HepG2 (cell line): ENCODE measurements at regions not wholly inside any gene's neighbourhood (a gene's known extent, or its start where the extent isn't known, plus 50 kb on each side); places are given as distances from the start of the nearest gene placed in this dataset.

ENCODE experiments used
- ATAC-seq: fragments of 200-7000 bp; cut with Tn5 transposase; 3 replicates; pipeline ENCODE4 v1.9.1; 2020; ENCODE audit warnings: mild to moderate bottlenecking, moderate library complexity
- BruUV-seq: library from RNA; stranded (reverse); fragments of 400-500 nt; replicated peaks from 2 replicates; lab custom pipeline; 2021; lab: Mats Ljungman, UMichigan
- CTCF ChIA-PET: fragments of 300-600 bp; formaldehyde crosslinking; extraction: SDS; loops from one replicate; lab custom pipeline; 2021; ENCODE audit warnings: low total read pairs, inconsistent platforms, low intra/inter-chr PET ratio; lab: Yijun Ruan, JAX
- POLR2A ChIA-PET: fragments of 350-600 bp; sonication (Branson Sonifier 250); formaldehyde crosslinking; loops from one replicate; lab custom pipeline; 2020; ENCODE audit warnings: antibody characterized with exemption, inconsistent platforms; lab: Yijun Ruan, JAX
- DNase-seq: peaks from one replicate; pipeline ENCODE4 v3.0.0-alpha.2; 2015; ENCODE audit warnings: low spot score
- FAIRE-seq: peaks from 3 replicates; lab custom pipeline; 2011; peaks lifted over from hg19 to GRCh38; lab: Jason Lieb, UNC
- H2AFZ ChIP-seq: one replicate; pipeline ENCODE4 v1.6.1; 2011; ENCODE audit warnings: low read length, inconsistent platforms
- H3K27ac ChIP-seq: fragments of 300-600 bp; 3 replicates; pipeline ENCODE4 v1.8.0; 2011; ENCODE audit warnings: mixed run types, mild to moderate bottlenecking, mixed read lengths, low read length, inconsistent platforms; ENCODE audit not compliant: insufficient read depth; ENCODE audit errors: extremely low read length
- H3K27me3 ChIP-seq, 2 experiments: fragments of 200-600 bp in 1 of 2; 2 replicates in 1 of 2; 3 replicates in 1 of 2; pipeline versions ENCODE4 v1.6.0 to v1.8.0; 2011; ENCODE audit warnings: low read length in 2 of 2, mild to moderate bottlenecking in 2 of 2, moderate library complexity in 2 of 2, inconsistent platforms in 1 of 2; ENCODE audit not compliant: insufficient read depth in 2 of 2, control insufficient read depth in 1 of 2
- H3K36me3 ChIP-seq, 2 experiments: fragments of 200-600 bp in 1 of 2; replicated peaks in 1 of 2; 2 replicates in 1 of 2; 3 replicates in 1 of 2; pipeline versions ENCODE4 v1.5.1 to v1.8.0; 2011; ENCODE audit warnings: low read length in 2 of 2, inconsistent platforms in 1 of 2; ENCODE audit not compliant: insufficient read depth in 2 of 2, control insufficient read depth in 1 of 2
- H3K4me1 ChIP-seq: 2 replicates; pipeline ENCODE4 v1.5.1; 2012; ENCODE audit warnings: low read length, inconsistent platforms; ENCODE audit not compliant: insufficient read depth
- H3K4me2 ChIP-seq: 2 replicates; pipeline ENCODE4 v1.6.0; 2011; ENCODE audit warnings: low read depth, low read length, inconsistent platforms
- H3K4me3 ChIP-seq, 3 experiments: fragments of 200-600 bp in 1 of 3; sonication (generic), shearing (Covaris generic) in 1 of 3; replicated peaks in 1 of 3; 2 replicates each; pipeline ENCODE4 v1.5.1; 2011 to 2016; ENCODE audit warnings: low read length in 3 of 3, inconsistent platforms in 2 of 3, low read depth in 2 of 3, mild to moderate bottlenecking in 2 of 3, control low read depth in 1 of 3, mixed read lengths in 1 of 3; ENCODE audit not compliant: insufficient read depth in 1 of 3
- H3K79me2 ChIP-seq: one replicate; pipeline ENCODE4 v1.6.1; 2011; ENCODE audit warnings: low read length, inconsistent platforms; ENCODE audit not compliant: insufficient read depth
- H3K9ac ChIP-seq: 2 replicates; pipeline ENCODE4 v1.6.0; 2011; ENCODE audit warnings: mild to moderate bottlenecking, low read depth, low read length, inconsistent platforms; ENCODE audit not compliant: insufficient read depth
- H3K9me3 ChIP-seq: 2 replicates; pipeline ENCODE4 v1.5.1; 2012; ENCODE audit warnings: mild to moderate bottlenecking, low read length
- H4K20me1 ChIP-seq: 2 replicates; pipeline ENCODE4 v1.6.0; 2011; ENCODE audit warnings: inconsistent platforms, mild to moderate bottlenecking, low read length, moderate library complexity; ENCODE audit not compliant: insufficient read depth
- NKX3-1 ChIP-seq: sonication (generic); formaldehyde crosslinking; IDR thresholded peaks from 2 replicates; pipeline ENCODE4 v1.5.0; 2020; ENCODE audit warnings: missing genetic modification reagents
- RFX1 ChIP-seq: fragments of 450-650 bp; IDR thresholded peaks from 2 replicates; pipeline ENCODE4 v1.6.1; 2017
- TCF7L2 ChIP-seq: IDR thresholded peaks from 2 replicates; pipeline ENCODE4 v1.6.1; 2011; ENCODE audit warnings: mild to moderate bottlenecking, low read depth, low read length, moderate library complexity
- ZNF12 ChIP-seq: sonication (generic); formaldehyde crosslinking; IDR thresholded peaks from 2 replicates; pipeline ENCODE4 v1.5.0; 2020; ENCODE audit warnings: missing genetic modification reagents
- ZNF180 ChIP-seq: sonication (generic); formaldehyde crosslinking; IDR thresholded peaks from 2 replicates; pipeline ENCODE4 v1.4.0; 2020; ENCODE audit warnings: low read depth, missing genetic modification reagents, borderline replicate concordance
- ZNF510 ChIP-seq: sonication (generic); formaldehyde crosslinking; IDR thresholded peaks from 2 replicates; pipeline ENCODE4 v1.4.0; 2020; ENCODE audit warnings: low read depth, mild to moderate bottlenecking, missing genetic modification reagents
- ZNF790 ChIP-seq: sonication (generic); formaldehyde crosslinking; IDR thresholded peaks from 2 replicates; pipeline ENCODE4 v1.8.0; 2022; ENCODE audit warnings: missing genetic modification reagents, mild to moderate bottlenecking, borderline replicate concordance
- WGBS: methylation state at CpG from one replicate; pipeline ENCODE4 v1.1.6; 2017; ENCODE audit warnings: low lambda C conversion rate; 5-methylcytosine and 5-hydroxymethylcytosine counted together
- in situ Hi-C: cut with HindIII; loops from 2 replicates; pipeline ENCODE4 v1.10.0; 2017; ENCODE audit warnings: low pct_unique_long_range_greater_than_20kb; ENCODE audit not compliant: extremely low pct_ligation_motif_present
- intact Hi-C: fragments of 100-400 bp; cut with micrococcal nuclease; formaldehyde crosslinking; loops from one replicate; pipeline ENCODE4 v1.10.0; 2022; ENCODE audit not compliant: unreplicated experiment
- TF ChIP-seq, protein P1 (sequence below): sonication (generic); formaldehyde crosslinking; IDR thresholded peaks from 2 replicates; pipeline ENCODE4 v1.8.0; 2022; ENCODE audit warnings: missing genetic modification reagents, mild to moderate bottlenecking, inconsistent platforms, borderline replicate concordance
- TF ChIP-seq, protein P2 (sequence below): sonication (generic); formaldehyde crosslinking; IDR thresholded peaks from 2 replicates; pipeline ENCODE4 v1.4.0; 2020; ENCODE audit warnings: missing genetic modification reagents, borderline replicate concordance
- TF ChIP-seq, protein P3 (sequence below): sonication (generic); formaldehyde crosslinking; IDR thresholded peaks from 2 replicates; pipeline ENCODE4 v1.4.0; 2020; ENCODE audit warnings: mild to moderate bottlenecking, missing genetic modification reagents, borderline replicate concordance

DNA sequence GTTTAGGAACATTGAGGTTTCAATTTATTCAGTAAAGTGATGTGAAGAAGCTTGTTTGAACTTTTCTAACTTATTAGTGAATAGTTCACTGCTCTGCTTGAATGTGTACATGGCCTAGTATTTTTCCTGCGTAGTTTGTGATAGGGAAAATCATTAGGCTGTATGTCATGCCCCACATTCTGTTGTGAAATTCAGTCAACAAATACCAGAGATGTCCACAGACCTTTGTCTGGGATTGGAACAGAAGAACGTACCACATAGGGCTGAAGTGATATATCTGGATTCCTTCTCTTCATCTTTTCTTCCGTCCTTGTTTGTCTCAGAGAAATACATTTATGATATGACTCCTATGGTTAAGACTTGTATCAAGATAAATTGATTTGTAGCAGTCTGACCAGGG is 88.8 kb upstream of the PLS3 start (continued):
- TF ChIP-seq, protein P1, sequence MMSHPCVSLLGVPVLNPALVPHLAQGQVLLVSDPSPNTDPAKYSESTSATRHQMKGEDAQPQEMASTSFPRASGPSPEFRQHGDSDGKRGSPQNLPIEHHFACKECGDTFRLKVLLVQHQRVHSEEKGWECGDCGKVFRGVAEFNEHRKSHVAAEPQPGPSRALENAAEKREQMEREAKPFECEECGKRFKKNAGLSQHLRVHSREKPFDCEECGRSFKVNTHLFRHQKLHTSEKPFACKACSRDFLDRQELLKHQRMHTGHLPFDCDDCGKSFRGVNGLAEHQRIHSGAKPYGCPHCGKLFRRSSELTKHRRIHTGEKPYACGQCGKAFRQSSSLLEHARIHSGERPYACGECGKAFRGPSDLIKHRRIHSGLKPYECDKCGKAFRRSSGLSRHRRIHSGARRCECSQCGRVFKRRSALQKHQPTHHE (CRISPR knock-in tag) = no peak
- TF ChIP-seq ZNF12 (CRISPR knock-in tag) (no peak), ZNF510 (CRISPR knock-in tag) (no peak), ZNF180 (CRISPR knock-in tag) (no peak), NKX3-1 (no peak)
- TF ChIP-seq, protein P2, sequence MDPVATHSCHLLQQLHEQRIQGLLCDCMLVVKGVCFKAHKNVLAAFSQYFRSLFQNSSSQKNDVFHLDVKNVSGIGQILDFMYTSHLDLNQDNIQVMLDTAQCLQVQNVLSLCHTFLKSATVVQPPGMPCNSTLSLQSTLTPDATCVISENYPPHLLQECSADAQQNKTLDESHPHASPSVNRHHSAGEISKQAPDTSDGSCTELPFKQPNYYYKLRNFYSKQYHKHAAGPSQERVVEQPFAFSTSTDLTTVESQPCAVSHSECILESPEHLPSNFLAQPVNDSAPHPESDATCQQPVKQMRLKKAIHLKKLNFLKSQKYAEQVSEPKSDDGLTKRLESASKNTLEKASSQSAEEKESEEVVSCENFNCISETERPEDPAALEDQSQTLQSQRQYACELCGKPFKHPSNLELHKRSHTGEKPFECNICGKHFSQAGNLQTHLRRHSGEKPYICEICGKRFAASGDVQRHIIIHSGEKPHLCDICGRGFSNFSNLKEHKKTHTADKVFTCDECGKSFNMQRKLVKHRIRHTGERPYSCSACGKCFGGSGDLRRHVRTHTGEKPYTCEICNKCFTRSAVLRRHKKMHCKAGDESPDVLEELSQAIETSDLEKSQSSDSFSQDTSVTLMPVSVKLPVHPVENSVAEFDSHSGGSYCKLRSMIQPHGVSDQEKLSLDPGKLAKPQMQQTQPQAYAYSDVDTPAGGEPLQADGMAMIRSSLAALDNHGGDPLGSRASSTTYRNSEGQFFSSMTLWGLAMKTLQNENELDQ (CRISPR knock-in tag) = no peak
- TF ChIP-seq, protein P3, sequence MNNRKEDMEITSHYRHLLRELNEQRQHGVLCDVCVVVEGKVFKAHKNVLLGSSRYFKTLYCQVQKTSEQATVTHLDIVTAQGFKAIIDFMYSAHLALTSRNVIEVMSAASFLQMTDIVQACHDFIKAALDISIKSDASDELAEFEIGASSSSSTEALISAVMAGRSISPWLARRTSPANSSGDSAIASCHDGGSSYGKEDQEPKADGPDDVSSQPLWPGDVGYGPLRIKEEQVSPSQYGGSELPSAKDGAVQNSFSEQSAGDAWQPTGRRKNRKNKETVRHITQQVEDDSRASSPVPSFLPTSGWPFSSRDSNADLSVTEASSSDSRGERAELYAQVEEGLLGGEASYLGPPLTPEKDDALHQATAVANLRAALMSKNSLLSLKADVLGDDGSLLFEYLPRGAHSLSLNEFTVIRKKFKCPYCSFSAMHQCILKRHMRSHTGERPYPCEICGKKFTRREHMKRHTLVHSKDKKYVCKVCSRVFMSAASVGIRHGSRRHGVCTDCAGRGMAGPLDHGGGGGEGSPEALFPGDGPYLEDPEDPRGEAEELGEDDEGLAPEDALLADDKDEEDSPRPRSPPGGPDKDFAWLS (CRISPR knock-in tag) = no peak

DNA sequence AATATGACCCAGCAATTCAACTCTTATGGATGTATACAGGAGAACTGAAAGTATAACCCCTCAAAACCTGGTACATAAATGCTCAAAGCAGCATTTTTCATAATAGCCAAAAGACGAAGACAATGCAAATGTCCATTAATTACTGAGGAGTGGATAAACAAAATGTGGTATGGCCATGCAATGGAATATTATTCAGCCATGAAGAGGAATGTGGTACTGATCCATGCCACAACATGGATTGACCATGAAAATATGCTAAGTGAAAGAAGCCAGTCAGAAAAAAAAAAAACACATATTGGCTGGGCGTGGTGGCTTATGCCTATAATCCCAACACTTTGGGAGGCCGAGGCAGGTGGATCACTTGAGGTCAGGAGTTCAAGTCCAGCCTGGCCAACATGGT is 74.5 kb upstream of the PLS3 start:
- H3K27me3 ChIP-seq = no peaks in the 10 kb centered on the region
- intact Hi-C loops (no loop called here), in situ Hi-C loops (no loop called here)
- no peaks in the 10 kb centered on the region for H3K79me2 ChIP-seq
- POLR2A ChIA-PET = no interaction called here
- no peak overlapping the region for H3K9ac ChIP-seq
- no peak for DNase-seq
- 31% methylated on average over 3 of the region's 3 CpGs for WGBS
- H3K27ac ChIP-seq = no peak overlapping the region
- H3K4me1 ChIP-seq = no peaks in the 10 kb centered on the region
- H3K36me3 ChIP-seq = no peaks in the 10 kb centered on the region
- H3K4me2 ChIP-seq = no peak overlapping the region
- H3K4me3 ChIP-seq = no peak overlapping the region
- CTCF ChIA-PET = no interaction called here
- H4K20me1 ChIP-seq = no peaks in the 10 kb centered on the region
- TF ChIP-seq TCF7L2 = no peak
- no peak for TF ChIP-seq RFX1
- no peak for TF ChIP-seq ZNF790 (CRISPR knock-in tag)
- no peak overlapping the region for H2AFZ ChIP-seq
- FAIRE-seq = no peak
- no peaks in the 10 kb centered on the region for H3K9me3 ChIP-seq
- ATAC-seq = no peak
- no TSS peak for BruUV-seq
